Vagina (tissue), 2 donors: ENCODE measurements at regions not wholly inside any gene's neighbourhood (a gene's known extent, or its start where the extent isn't known, plus 50 kb on each side); places are given as distances from the start of the nearest gene placed in this dataset.

Source experiments
- DNase-seq, 2 donors: peaks; one replicate each; pipeline ENCODE4 v3.0.0-alpha.2; 2017; ENCODE audit errors: extremely low spot score in 2 of 2
- H3K27ac ChIP-seq: fragments of 200-600 bp; sonication (generic); one replicate; pipeline ENCODE4 v1.5.1; 2019
- H3K27me3 ChIP-seq: fragments of 200-600 bp; sonication (generic); one replicate; pipeline ENCODE4 v1.5.1; 2019
- H3K36me3 ChIP-seq, 2 donors: fragments of 200-600 bp; sonication (generic); one replicate each; pipeline ENCODE4 v1.5.1; 2017 to 2019
- H3K4me1 ChIP-seq: fragments of 200-600 bp; sonication (generic); one replicate; pipeline ENCODE4 v1.5.1; 2019
- H3K4me3 ChIP-seq, 2 donors: fragments of 200-600 bp; sonication (generic); 1 replicate in 1 of 2; 2 replicates in 1 of 2; pipeline ENCODE4 v1.5.1; 2016 to 2019
- H3K9me3 ChIP-seq: fragments of 200-600 bp; sonication (generic); one replicate; pipeline ENCODE4 v1.5.1; 2019
- CTCF ChIP-seq, 3 experiments: fragments of 450-650 bp in 2 of 3; fragments of 200-600 bp in 1 of 3; sonication (generic) in 1 of 3; IDR thresholded peaks; one replicate each; pipeline ENCODE4 v1.5.1; 2017 to 2019; ENCODE audit warnings: antibody characterized with exemption in 3 of 3, mild to moderate bottlenecking in 2 of 3, moderate library complexity in 2 of 3
- POLR2A ChIP-seq, 2 donors: fragments of 450-650 bp; IDR thresholded peaks; one replicate each; pipeline ENCODE4 v1.6.1; 2017; ENCODE audit warnings: antibody characterized with exemption in 2 of 2, mild to moderate bottlenecking in 2 of 2, moderate library complexity in 2 of 2
- POLR2AphosphoS5 ChIP-seq, 2 donors: sonication (generic); formaldehyde crosslinking; IDR thresholded peaks; one replicate each; pipeline ENCODE4 v1.9.0; 2017; ENCODE audit warnings: antibody characterized with exemption in 2 of 2, mild to moderate bottlenecking in 2 of 2, low read depth in 1 of 2; ENCODE audit not compliant: insufficient read depth in 1 of 2
- intact Hi-C: fragments of 100-400 bp; cut with DNase I; formaldehyde crosslinking; loops from one replicate; pipeline ENCODE4 v1.15.1; 2023

GRCh38 chr20:52805843-52806242 is 166.3 kb upstream of the TSHZ2 start:
- Histone ChIP-seq H3K4me1 (no peaks in the 10 kb centered on the region), H3K9me3 (no peaks in the 10 kb centered on the region), H3K4me3 (no peak overlapping the region), H3K27ac (no peak overlapping the region), H3K36me3 (no peaks in the 10 kb centered on the region), H3K27me3 (no peaks in the 10 kb centered on the region)
- no peak for DNase-seq
- TF ChIP-seq CTCF (IDR thresholded peaks at IDR 0.05) = no peak
- TF ChIP-seq POLR2AphosphoS5 (IDR thresholded peaks at IDR 0.05; ENCODE audit: insufficient read depth in 1 of 2, low read depth in 1 of 2) = no peak
- TF ChIP-seq POLR2A (IDR thresholded peaks at IDR 0.05) = no peak
- intact Hi-C loops = no loop called here

DNA sequence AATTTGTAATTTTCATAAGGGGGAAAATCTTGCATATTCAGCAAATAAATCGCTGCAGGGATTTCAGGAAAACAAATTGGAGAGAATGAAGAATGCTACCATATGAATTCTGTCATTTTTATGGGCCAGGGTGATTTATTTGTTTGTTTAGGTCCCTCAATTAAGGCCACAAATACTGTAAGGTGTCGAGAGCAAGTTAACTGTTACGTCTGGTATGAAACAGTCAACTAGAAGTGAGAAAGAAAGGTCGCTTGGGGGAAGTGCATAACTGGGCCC is 166.9 kb upstream of the TSHZ2 start:
- TF ChIP-seq POLR2AphosphoS5 (IDR thresholded peaks at IDR 0.05; ENCODE audit: insufficient read depth in 1 of 2, low read depth in 1 of 2) = no peak
- TF ChIP-seq POLR2A (IDR thresholded peaks at IDR 0.05) = no peak
- no peak for TF ChIP-seq CTCF (IDR thresholded peaks at IDR 0.05)
- intact Hi-C loops = no loop called here
- Histone ChIP-seq H3K9me3 (no peaks in the 10 kb centered on the region), H3K4me1 (no peaks in the 10 kb centered on the region), H3K27ac (no peak overlapping the region), H3K4me3 (no peak overlapping the region), H3K27me3 (no peaks in the 10 kb centered on the region), H3K36me3 (no peaks in the 10 kb centered on the region)
- DNase-seq = no peak

DNA sequence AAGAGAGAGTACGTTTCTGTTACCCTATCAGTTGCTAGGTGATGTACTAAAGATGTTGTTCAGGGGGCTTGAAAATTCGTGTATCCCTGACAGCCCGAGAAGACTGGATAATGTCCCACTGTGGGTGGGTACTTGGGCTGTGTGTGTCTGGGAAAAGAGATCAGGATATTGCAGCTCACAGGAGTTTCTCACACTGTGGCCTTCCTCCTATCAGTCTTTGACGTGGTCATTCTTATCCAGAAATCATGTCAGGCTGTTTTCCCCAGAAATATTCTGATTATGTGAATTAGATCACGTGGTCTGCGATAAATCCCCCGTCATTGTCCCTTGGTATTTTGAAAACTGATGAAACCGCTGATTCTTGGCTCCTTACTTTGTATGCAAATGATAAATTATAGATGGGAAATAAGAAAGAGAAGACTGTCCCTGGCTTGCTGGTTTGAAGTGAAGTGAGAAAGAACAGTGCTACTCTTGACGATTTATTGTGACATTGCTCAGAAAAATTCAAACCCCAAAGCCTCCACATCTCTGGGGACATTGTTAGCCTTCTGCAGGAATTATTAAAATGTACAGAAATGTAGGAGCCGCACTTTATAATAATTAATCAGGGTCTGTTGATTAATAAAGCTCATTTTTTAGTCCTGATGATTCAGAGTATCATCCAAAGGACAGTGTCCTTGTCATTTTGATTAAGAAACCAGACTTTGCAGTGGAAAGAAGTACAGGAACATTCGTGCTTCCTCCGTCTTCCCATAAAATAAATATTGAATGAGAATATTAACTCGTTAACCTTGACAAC is 167.5 kb upstream of the TSHZ2 start:
- H3K9me3 ChIP-seq = no peaks in the 10 kb centered on the region
- no peaks in the 10 kb centered on the region for H3K36me3 ChIP-seq
- no peaks in the 10 kb centered on the region for H3K4me1 ChIP-seq
- TF ChIP-seq CTCF (IDR thresholded peaks at IDR 0.05) = no peak
- TF ChIP-seq POLR2AphosphoS5 (IDR thresholded peaks at IDR 0.05; ENCODE audit: insufficient read depth in 1 of 2, low read depth in 1 of 2) = no peak
- TF ChIP-seq POLR2A (IDR thresholded peaks at IDR 0.05) = no peak
- H3K27me3 ChIP-seq = no peaks in the 10 kb centered on the region
- no peak overlapping the region for H3K27ac ChIP-seq
- H3K4me3 ChIP-seq = no peak overlapping the region
- intact Hi-C loops = no loop called here
- no peak for DNase-seq

DNA sequence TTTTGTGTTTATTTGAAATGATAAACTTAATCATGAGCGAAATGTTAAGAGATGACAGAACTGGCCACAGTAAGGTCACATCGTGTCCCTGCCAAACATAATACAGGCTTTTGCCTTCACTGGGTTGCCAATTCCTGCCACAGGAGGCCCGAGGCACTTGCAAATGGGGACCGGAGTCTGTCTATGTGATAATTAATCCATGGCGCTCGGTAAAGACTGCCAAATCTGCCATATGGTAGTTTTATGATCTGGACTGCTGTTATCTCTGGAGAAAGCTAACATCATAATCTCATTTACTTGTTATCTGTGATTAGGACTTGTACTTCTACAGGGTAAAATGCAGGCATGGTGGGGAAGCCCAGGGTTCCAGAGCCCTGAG is 170.5 kb upstream of the TSHZ2 start:
- intact Hi-C loops = no loop called here
- Histone ChIP-seq H3K4me1 (no peaks in the 10 kb centered on the region), H3K9me3 (no peaks in the 10 kb centered on the region), H3K4me3 (no peak overlapping the region), H3K27ac (no peak overlapping the region), H3K36me3 (no peaks in the 10 kb centered on the region), H3K27me3 (no peaks in the 10 kb centered on the region)
- DNase-seq = no peak
- TF ChIP-seq POLR2AphosphoS5 (IDR thresholded peaks at IDR 0.05; ENCODE audit: insufficient read depth in 1 of 2, low read depth in 1 of 2) (no peak), POLR2A (IDR thresholded peaks at IDR 0.05) (no peak), CTCF (IDR thresholded peaks at IDR 0.05) (no peak)

DNA sequence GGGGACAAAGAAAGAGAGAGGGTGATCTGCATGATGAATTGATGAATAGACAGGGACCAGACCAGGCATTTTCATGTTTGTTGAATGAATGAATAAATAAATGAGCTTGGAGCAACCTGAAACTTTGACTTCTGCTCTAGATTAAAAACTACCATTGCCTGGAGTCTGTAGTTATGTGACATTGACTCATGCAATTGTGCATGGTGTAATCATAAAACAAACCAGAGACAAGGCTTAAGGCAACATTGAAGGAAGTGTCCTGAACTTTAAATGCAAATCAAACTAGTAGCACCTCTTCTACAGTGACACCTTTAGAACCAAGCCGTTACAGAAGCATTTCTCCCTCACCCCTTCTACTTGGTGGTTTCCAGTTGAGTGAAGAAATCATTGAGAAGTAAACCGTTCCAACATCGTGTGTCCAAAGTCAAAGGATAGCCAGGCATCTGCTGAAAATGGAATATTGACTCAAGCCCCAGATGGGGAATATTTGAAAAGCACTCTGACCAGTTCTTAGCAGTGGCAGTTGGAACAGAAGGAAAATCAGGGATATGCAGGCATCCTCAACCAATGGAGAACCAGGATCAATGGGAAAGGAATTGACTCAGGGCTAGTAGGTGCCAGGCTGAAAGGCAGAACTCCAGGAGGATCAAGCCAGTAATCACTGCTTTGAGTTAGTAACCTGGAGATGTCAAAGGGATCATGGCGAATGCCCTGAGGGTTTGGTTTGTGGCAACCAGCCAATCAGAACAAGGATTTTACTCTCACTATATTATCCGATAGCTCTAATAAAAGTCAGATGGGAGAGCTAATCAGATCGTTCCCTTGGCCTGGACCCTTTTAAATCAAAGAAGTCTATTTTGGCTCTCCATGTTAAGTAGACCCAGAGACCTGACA is 171.2 kb upstream of the TSHZ2 start:
- no peaks in the 10 kb centered on the region for H3K4me1 ChIP-seq
- H3K36me3 ChIP-seq = no peaks in the 10 kb centered on the region
- H3K27ac ChIP-seq = no peak overlapping the region
- no peaks in the 10 kb centered on the region for H3K9me3 ChIP-seq
- no peak for DNase-seq
- TF ChIP-seq POLR2A (IDR thresholded peaks at IDR 0.05) = no peak
- TF ChIP-seq POLR2AphosphoS5 (IDR thresholded peaks at IDR 0.05; ENCODE audit: insufficient read depth in 1 of 2, low read depth in 1 of 2) = no peak
- no peak for TF ChIP-seq CTCF (IDR thresholded peaks at IDR 0.05)
- H3K27me3 ChIP-seq = no peaks in the 10 kb centered on the region
- no peak overlapping the region for H3K4me3 ChIP-seq
- intact Hi-C loops = no loop called here
